GM19043 (cell line): ENCODE measurements at regions not wholly inside any gene's neighbourhood (a gene's known extent, or its start where the extent isn't known, plus 50 kb on each side); places are given as distances from the start of the nearest gene placed in this dataset.

Source experiments
- ATAC-seq: cut with Tn5 transposase; IDR thresholded peaks from one replicate; pipeline ENCODE4 v1.9.1; 2021; ENCODE audit warnings: low read depth; ENCODE audit not compliant: unreplicated experiment

- ATAC-seq = no peak
Observed at GRCh38 chr16:49129935-49130334, 151.7 kb downstream of the CBLN1 start.

DNA sequence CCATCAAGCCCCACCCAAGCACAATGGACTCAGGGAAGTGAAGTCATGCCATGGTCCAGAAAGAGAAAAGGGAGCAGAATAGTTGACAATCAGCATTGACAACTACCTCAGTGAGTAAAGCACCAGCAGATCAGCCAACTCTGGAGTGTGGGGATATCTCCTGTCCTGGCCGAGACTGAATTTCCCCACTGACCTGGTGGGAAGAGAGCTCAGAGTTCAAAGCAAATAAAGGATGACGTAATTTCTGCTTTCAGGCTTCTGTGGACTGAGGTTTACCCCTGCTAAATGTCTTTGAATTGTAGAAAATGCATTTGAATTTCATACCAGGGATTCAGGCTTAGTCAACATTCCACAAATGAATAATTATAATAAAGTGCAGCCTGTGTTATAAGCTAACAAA lies 152.9 kb downstream of the CBLN1 start:
- ATAC-seq = no peak

DNA sequence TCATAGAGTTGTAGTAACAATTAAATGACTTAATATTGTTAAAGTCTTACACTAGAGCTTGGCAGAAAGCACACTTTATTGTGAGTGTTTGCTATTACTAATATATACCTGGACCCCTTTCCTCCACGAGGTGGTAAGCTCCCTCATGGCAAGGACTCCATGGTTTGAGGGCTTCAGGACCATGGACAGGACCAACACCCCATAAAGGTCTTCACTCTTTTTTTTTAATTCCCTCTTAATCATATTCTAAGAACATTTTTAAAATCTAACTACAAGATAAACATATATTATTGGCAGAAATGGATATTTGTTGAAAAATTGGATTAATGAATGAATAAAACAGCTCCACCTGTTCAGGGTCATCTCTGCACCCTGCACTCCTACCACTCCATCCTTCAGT lies 154.5 kb downstream of the CBLN1 start:
- no peak for ATAC-seq

GRCh38 chr16:49121636-49122035 lies 160.0 kb downstream of the CBLN1 start:
- ATAC-seq = no peak

DNA sequence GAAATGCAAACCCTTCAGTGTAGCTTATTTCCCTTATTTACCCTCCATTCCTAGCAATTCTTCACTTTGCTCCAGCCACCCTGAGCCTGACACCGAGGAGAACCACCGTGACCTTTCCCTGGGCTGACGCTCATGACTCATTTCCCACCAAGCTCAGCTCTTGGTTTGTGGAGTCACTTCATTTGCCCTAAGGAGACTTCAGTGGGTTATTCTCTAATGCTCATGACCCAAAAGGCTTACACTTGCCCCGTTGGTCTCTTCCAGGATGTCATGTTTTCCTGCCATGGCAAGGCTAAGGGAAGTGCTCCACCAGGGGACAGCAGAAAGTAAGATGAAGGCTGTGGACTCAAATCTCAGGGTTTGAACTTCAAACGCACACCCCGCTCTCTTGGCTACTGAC lies 161.0 kb downstream of the CBLN1 start:
- no peak for ATAC-seq

DNA sequence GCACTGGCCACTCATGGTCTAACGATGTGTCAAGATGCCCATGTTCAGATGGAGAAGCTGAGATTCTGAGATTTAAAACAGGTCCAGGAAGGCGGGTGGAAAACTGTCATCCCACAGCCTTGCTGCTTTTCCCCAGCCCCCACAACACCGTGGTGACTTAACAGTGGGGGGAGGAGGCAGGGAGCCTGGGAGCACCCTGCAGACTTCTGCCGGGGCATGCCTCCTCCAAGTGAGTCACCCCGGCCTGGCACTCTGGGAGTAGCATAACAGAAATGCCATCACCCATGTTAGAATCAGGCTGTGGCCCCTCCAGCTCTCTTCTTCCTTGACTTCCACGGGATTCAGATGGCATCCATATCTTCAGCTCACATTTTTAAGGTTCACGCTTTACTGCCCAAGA lies 164.8 kb downstream of the CBLN1 start:
- no peak for ATAC-seq

- ATAC-seq = no peak
Observed at GRCh38 chr16:49115956-49116355, 165.7 kb downstream of the CBLN1 start.

GRCh38 chr16:49112754-49113153 lies 168.9 kb downstream of the CBLN1 start:
- ATAC-seq = no peak

DNA sequence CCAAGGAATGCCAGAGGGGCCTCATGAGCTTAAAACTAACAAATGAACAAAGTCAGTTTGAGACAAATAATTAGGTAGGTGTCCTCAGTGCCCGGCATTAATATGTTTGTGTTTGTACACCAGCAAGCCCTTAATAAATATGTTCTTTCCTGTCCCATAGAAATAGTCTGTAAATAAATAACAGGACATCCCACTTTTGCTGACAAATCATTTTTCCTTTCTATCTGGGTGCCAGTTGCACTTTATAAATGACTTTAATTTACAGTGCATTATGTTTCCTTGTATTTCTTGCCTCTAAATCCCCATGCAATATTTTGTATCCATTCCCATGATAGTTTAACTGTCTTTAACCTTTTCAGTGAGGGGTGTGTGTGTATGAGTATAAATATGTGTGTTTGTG lies 170.3 kb downstream of the CBLN1 start:
- ATAC-seq = no peak

GRCh38 chr16:49108611-49109010 lies 173.0 kb downstream of the CBLN1 start:
- no peak for ATAC-seq

DNA sequence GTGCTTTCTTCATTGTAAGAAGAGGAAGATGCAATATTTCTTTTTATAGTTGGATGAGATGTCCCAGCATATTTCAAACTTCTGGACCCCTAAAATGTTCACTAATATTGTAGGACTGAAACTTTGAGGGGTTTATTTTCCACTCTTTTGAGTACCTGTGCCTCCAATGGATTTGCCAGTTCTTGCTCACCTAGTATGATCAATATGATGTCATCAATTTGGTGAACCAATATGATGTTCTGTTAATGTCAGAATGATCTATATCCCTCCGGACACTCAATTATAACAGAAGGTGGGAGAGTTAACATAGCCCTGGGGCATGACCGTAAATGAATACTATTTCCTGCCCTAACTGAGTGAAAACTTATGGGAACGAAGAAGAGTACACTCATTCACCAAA lies 178.3 kb downstream of the CBLN1 start:
- ATAC-seq = no peak

GRCh38 chr16:49101997-49102396 lies 179.6 kb downstream of the CBLN1 start:
- ATAC-seq = no peak

DNA sequence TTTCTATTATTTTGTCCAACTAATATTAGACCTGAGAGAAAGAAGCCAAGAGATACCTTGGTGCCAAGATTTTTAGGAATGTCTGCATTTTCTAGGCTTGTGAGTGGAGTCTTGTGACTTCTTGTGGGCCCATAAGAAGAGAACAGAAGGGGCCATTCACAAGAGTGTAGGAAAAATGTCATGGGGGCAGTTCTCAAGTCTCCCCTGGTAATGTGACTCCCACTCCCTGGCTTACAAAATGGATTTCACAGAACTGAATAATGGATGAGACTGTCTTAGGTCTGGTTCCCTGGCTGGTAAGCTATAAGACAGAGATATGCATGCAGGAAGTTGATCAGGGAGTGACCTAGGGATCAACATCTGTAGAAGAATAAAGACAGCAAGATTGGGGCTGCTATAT lies 181.3 kb downstream of the CBLN1 start:
- ATAC-seq = no peak

DNA sequence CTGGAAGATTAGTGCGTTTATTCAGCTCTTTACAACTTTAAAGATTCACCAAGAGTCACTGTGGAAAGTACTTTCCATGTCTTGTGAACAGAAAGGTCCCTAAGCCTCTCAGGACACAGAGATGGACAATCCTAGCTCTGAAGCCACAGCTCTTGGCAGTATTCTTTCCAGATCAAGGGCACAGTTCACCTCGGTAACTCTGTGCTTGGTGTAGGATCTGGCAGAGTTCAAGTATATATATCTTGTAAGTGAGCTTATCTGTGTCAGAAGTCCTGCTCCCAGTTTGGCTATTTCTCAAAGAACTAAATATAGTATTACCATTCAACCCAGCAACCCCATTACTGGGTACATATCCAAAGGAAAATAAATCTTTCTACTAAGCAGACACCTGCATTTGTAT lies 183.7 kb downstream of the CBLN1 start:
- ATAC-seq = no peak

DNA sequence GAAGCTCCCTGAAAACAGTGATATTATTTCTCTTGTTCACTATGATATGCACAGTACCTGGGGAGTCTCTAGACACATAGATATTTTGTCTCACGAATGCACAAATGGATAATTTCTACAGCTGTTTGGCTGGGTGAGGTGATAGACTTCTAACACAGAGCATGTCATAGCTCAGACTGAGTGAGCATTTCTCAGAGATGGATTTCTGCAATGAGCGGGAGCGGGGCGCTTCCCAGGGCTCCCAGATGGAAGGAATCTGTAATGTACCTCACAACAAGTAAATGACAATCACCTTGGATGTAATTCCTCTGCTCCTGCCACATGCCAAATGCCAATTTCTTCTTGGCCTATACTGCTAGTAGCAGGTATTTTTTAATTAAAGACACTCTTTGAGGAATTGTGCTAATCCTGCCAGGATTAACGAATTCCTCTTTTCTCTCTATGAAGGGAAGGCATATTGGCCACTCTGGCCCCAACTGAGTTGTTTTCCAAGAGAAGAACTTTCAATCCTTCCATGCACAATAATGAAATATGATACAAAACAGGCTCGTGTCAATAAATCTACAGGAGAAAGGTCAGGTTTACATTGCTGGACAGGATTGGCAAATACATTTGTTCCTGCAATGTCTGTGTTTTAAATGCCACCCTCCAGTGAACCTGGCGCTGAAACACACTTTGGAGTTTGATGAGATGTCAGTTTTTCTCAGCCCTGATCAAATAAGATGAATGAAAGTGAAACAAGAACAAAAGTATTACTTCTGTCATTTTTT lies 185.3 kb downstream of the CBLN1 start:
- ATAC-seq = no peak

GRCh38 chr16:49095539-49095938 lies 186.1 kb downstream of the CBLN1 start:
- no peak for ATAC-seq

DNA sequence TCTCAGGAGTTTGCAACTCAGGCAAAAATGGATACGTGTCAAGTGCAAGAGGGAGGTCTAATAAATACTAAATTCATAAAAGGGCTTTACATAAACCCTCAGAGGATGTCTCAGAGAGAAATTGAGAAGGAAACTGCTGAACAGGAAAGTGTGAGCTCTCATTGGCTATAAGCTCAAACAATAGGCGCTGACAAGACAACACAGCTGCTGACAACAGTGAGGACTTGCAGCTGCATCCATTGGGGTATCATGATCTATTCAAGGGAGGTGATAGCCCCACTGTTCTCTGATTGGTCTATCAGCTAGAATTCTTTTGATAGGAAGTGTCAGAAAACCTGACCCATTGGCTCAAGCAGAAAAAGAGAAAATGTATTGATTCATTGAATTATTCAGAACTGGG lies 187.2 kb downstream of the CBLN1 start:
- ATAC-seq = no peak

- ATAC-seq = no peak
Observed at GRCh38 chr16:49093939-49094338, 187.7 kb downstream of the CBLN1 start.

- ATAC-seq = no peak
Observed at GRCh38 chr16:49092704-49093103, 188.9 kb downstream of the CBLN1 start.

DNA sequence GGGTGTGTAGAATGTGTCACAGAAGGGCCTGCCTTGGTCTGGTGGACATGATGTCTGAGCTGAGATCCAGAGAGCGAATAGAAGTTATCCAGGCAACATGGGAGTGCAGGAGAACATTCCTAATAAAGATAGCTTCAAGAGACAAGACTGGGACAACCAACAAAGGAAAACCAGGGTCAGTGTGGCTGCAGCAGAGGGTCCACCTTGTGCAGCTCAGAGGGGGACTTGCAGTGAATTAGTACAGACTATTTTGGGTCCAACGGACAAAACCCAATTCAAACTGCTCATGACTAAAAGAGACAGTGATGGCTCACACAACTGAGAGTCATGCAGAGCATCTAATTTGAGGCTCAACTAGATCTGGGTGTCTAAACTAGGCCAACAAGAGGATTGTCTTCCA lies 192.1 kb downstream of the CBLN1 start:
- ATAC-seq = no peak

GRCh38 chr16:49089039-49089438 lies 192.6 kb downstream of the CBLN1 start:
- ATAC-seq = no peak

DNA sequence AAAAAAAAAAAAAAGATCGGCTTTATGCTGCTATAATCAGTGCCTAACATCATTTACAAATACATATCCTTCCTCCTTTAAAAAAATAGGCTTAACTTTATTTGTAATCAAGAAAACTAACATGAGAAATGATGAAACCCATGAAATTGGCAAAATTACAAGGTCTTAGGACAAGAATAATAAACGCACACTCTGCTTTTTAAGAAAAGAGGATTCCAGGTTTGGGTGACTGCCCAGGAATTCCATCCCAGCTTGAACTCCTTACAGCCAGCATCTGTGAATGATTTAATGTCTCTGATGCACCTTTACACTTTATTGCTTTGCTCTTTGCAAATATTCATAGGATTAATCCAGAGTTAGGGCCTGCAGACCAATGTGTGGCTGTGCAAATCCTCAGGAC lies 196.0 kb downstream of the CBLN1 start:
- no peak for ATAC-seq
